Colonic mucosa (tissue), 4 donors: ENCODE measurements at regions not wholly inside any gene's neighbourhood (a gene's known extent, or its start where the extent isn't known, plus 50 kb on each side); places are given as distances from the start of the nearest gene placed in this dataset.

ENCODE experiments used
- DNase-seq: peaks from one replicate; pipeline ENCODE4 v3.0.0-alpha.2; 2020
- H3K27ac ChIP-seq: fragments of 200-600 bp; one replicate; pipeline ENCODE4 v1.8.0; 2021
- H3K27me3 ChIP-seq: fragments of 200-600 bp; one replicate; pipeline ENCODE4 v1.8.0; 2021
- H3K36me3 ChIP-seq: fragments of 200-600 bp; one replicate; pipeline ENCODE4 v1.8.0; 2021
- H3K4me1 ChIP-seq: fragments of 200-600 bp; one replicate; pipeline ENCODE4 v1.8.0; 2021; ENCODE audit warnings: mild to moderate bottlenecking
- H3K4me3 ChIP-seq: fragments of 200-600 bp; one replicate; pipeline ENCODE4 v1.8.0; 2021
- H3K9ac ChIP-seq, 2 donors: one replicate each; pipeline ENCODE4 v1.7.0; 2013; ENCODE audit warnings: control low read depth in 2 of 2, low read depth in 2 of 2, low read length in 2 of 2
- H3K9me3 ChIP-seq: fragments of 200-600 bp; one replicate; pipeline ENCODE4 v1.8.0; 2021
- CTCF ChIP-seq: fragments of 200-600 bp; IDR thresholded peaks from one replicate; pipeline ENCODE4 v1.8.0; 2022; ENCODE audit warnings: antibody characterized with exemption, mild to moderate bottlenecking
- intact Hi-C: fragments of 100-400 bp; cut with DNase I; formaldehyde crosslinking; loops from one replicate; pipeline ENCODE4 v1.14.1; 2022
- donor health status: healthy.
- donor health status: DM: no; HTN: no; CAD: no.
- donor health status: DM: no; HTN: no; CAD: no.

DNA sequence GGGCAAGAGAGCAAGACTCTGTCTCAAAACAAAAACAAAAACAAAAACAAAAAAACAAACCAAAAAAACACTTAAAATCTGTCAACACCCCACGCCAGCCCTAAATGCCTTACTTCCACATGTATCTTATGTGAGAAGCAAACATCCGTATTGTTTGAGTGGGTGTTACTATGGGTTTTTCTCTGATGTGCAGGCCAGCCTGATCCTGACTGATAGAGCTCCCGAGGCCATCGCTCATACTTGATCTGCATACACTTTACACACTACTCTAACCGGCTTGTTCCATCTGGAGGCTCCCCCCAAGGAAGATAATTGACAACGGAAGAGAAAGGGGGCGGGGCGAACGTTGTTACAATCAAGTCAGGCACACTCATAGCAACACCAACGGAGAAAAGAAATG, 237.4 kb downstream of the TBL1XR1 start:
- no peak for DNase-seq
- Histone ChIP-seq H3K4me3 (no peak overlapping the region), H3K9ac (no peak overlapping the region), H3K9me3 (no peaks in the 10 kb centered on the region), H3K27me3 (no peaks in the 10 kb centered on the region), H3K4me1 (no peaks in the 10 kb centered on the region), H3K36me3 (no peaks in the 10 kb centered on the region), H3K27ac (no peak overlapping the region)
- intact Hi-C loops: no loop called here
- TF ChIP-seq CTCF: no peak

GRCh38 chr3:176958560-176958959, 238.7 kb downstream of the TBL1XR1 start:
- no peak for DNase-seq
- Histone ChIP-seq H3K4me1 (no peaks in the 10 kb centered on the region), H3K27me3 (no peaks in the 10 kb centered on the region), H3K27ac (peak overlapping the region; percentile 2), H3K9me3 (no peaks in the 10 kb centered on the region), H3K4me3 (no peak overlapping the region), H3K36me3 (no peaks in the 10 kb centered on the region), H3K9ac (no peak overlapping the region)
- TF ChIP-seq CTCF: no peak
- intact Hi-C loops: no loop called here

GRCh38 chr3:176954517-176954916, 242.8 kb downstream of the TBL1XR1 start:
- no peak overlapping the region for H3K27ac ChIP-seq
- H3K9me3 ChIP-seq: no peaks in the 10 kb centered on the region
- H3K9ac ChIP-seq: no peak overlapping the region
- DNase-seq: no peak
- H3K4me1 ChIP-seq: no peaks in the 10 kb centered on the region
- intact Hi-C loops: no loop called here
- TF ChIP-seq CTCF: no peak
- H3K36me3 ChIP-seq: no peaks in the 10 kb centered on the region
- no peak overlapping the region for H3K4me3 ChIP-seq
- no peaks in the 10 kb centered on the region for H3K27me3 ChIP-seq

DNA sequence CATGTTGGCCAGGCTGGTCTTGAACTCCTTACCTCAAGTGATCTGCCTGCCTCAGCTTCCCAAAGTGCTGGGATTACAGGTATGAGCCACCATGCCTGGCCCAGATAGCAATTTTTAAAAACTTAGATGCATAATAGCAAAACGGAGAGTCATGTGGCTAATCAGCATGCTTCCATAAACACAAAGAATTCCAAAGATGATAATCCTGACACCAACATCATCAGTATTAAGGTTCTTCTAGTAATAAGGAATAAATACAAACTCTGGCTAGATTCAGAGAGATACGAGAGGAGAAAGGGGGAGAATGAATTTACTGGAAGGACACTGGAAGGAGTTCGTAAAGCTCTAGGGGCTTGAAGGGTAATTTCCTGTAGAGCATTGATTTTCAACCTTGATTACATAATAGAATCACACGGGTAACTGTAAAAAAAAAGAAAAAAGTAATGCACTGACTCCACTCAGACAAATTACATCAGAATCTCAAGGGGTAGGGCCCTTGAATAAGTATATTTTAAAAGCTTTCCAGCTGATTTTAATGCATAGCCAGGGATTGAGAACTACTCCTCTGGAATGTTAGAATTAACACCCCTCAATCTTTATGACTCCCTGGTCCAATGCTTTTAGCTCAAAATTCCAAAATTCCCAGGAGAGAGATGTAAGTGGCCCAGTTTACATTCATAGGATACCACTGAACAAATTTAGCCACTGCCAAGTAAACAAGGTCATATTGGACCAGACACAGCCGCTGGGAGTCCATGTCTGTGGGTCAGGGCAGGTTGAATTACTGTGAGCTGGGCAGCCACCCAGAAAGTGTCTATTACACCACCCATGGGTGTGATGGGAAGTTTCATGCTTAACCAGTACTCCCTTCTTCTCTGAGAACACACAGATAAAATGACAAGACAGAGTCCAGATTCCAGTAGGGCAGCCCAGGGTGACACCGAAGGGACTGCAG, 243.9 kb downstream of the TBL1XR1 start:
- H3K4me3 ChIP-seq: no peak overlapping the region
- H3K36me3 ChIP-seq: no peaks in the 10 kb centered on the region
- peak; percentile 82 for DNase-seq
- no peaks in the 10 kb centered on the region for H3K27me3 ChIP-seq
- no peak overlapping the region for H3K9ac ChIP-seq
- H3K4me1 ChIP-seq: no peaks in the 10 kb centered on the region
- no peaks in the 10 kb centered on the region for H3K9me3 ChIP-seq
- TF ChIP-seq CTCF: no peak
- intact Hi-C loops: no loop called here
- H3K27ac ChIP-seq: peak overlapping the region; percentile 21

DNA sequence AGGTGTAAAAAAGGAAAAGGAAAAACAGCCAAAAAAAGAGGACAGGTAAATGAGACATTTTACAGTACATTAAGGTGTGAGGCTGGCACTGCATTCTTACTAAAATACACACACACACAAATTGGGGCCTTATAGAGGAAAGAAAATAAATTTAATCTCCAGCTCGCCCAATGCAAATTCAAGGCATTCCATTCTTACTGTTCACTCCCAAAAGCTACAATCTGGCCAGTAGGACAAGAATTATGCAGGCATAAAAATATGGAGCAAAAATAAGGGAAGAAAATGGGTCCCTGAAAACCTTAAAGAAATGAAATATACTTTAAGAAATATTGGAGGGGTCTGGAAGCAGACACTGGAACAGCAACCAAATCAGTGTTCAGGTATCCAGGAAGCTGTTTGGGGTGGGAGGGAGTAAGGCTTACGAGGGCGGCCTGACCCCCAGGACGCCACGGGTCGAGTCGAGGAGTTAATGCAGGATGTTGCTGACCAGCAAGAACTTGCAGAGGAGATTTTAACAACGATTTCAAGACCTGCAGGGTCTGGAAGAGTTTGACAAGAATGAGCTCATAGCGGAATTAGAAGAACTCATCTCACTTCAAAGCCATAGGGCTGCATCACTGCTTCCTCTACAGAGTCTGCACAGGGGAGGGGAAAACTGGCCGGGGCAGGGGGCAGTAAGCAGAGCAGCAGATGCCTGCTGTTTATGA, 245.5 kb downstream of the TBL1XR1 start:
- Histone ChIP-seq H3K9ac (no peak overlapping the region), H3K9me3 (no peaks in the 10 kb centered on the region), H3K36me3 (no peaks in the 10 kb centered on the region), H3K4me1 (no peaks in the 10 kb centered on the region), H3K27me3 (no peaks in the 10 kb centered on the region), H3K27ac (no peak overlapping the region), H3K4me3 (no peak overlapping the region)
- intact Hi-C loops: no loop called here
- DNase-seq: no peak
- no peak for TF ChIP-seq CTCF
